Neuronal stem cell (in vitro differentiated cells): ENCODE measurements at regions not wholly inside any gene's neighbourhood (a gene's known extent, or its start where the extent isn't known, plus 50 kb on each side); places are given as distances from the start of the nearest gene placed in this dataset.
A peak's percentile ranks its signal among the peaks of the same experiment; 100 is the strongest.

Experiments used
- DNase-seq: peaks from one replicate; pipeline ENCODE4 v3.0.0-alpha.2; 2013; ENCODE audit warnings: low spot score
- H2AFZ ChIP-seq: one replicate; pipeline ENCODE4 v1.6.1; 2013; ENCODE audit warnings: mild to moderate bottlenecking, low read length, inconsistent platforms
- H2AK5ac ChIP-seq: 2 replicates; pipeline ENCODE4 v1.6.1; 2013; ENCODE audit warnings: low read depth, mild to moderate bottlenecking, inconsistent platforms, low read length, moderate library complexity, mixed read lengths
- H2BK120ac ChIP-seq: 2 replicates; pipeline ENCODE4 v1.6.1; 2013; ENCODE audit warnings: low read depth, mild to moderate bottlenecking, inconsistent platforms, low read length, moderate library complexity, mixed read lengths
- H2BK12ac ChIP-seq: one replicate; pipeline ENCODE4 v1.6.1; 2013; ENCODE audit warnings: low read length, inconsistent platforms
- H2BK15ac ChIP-seq: 2 replicates; pipeline ENCODE4 v1.6.1; 2013; ENCODE audit warnings: mild to moderate bottlenecking, low read length, inconsistent platforms, mixed read lengths
- H2BK5ac ChIP-seq: one replicate; pipeline ENCODE4 v1.6.1; 2013; ENCODE audit warnings: inconsistent platforms, mild to moderate bottlenecking, low read length, moderate library complexity
- H3K14ac ChIP-seq: one replicate; pipeline ENCODE4 v1.6.1; 2013; ENCODE audit warnings: low read length, inconsistent platforms
- H3K18ac ChIP-seq: 2 replicates; pipeline ENCODE4 v1.6.1; 2013; ENCODE audit warnings: low read length, inconsistent platforms
- H3K23ac ChIP-seq: 2 replicates; pipeline ENCODE4 v1.6.1; 2013; ENCODE audit warnings: low read depth, mild to moderate bottlenecking, mixed read lengths, low read length, inconsistent platforms; ENCODE audit not compliant: poor library complexity
- H3K27ac ChIP-seq: replicated peaks from 3 replicates; pipeline ENCODE4 v1.5.1; 2013; ENCODE audit warnings: low read length, inconsistent platforms
- H3K27me3 ChIP-seq, 3 experiments: 2 replicates each; pipeline ENCODE4 v1.6.1; 2013; ENCODE audit warnings: low read length in 3 of 3, mild to moderate bottlenecking in 2 of 3, inconsistent platforms in 1 of 3, low read depth in 1 of 3, mixed read lengths in 1 of 3, moderate library complexity in 1 of 3; ENCODE audit not compliant: control insufficient read depth in 3 of 3, insufficient read depth in 3 of 3
- H3K36me3 ChIP-seq, 2 donors: replicated peaks in 1 of 2; 2 replicates each; pipeline ENCODE4 v1.6.1; 2013; ENCODE audit warnings: low read length in 2 of 2; ENCODE audit not compliant: control insufficient read depth in 2 of 2, insufficient read depth in 2 of 2
- H3K4ac ChIP-seq: 2 replicates; pipeline ENCODE4 v1.6.1; 2013; ENCODE audit warnings: inconsistent platforms, mild to moderate bottlenecking, low read length, moderate library complexity
- H3K4me1 ChIP-seq, 2 donors: 1 replicate in 1 of 2; 2 replicates in 1 of 2; pipeline ENCODE4 v1.6.1; 2013; ENCODE audit warnings: low read length in 2 of 2, low read depth in 1 of 2; ENCODE audit not compliant: control insufficient read depth in 2 of 2, insufficient read depth in 1 of 2
- H3K4me2 ChIP-seq: one replicate; pipeline ENCODE4 v1.6.1; 2013; ENCODE audit warnings: mild to moderate bottlenecking, low read length, inconsistent platforms; ENCODE audit not compliant: insufficient read depth, poor library complexity, severe bottlenecking
- H3K4me3 ChIP-seq, 2 donors: 2 replicates each; pipeline ENCODE4 v1.5.1; 2013; ENCODE audit warnings: low read length in 2 of 2, mild to moderate bottlenecking in 2 of 2, inconsistent platforms in 1 of 2, moderate library complexity in 1 of 2
- H3K79me1 ChIP-seq: one replicate; pipeline ENCODE4 v1.6.1; 2013; ENCODE audit warnings: low read depth, mild to moderate bottlenecking, inconsistent platforms, low read length, moderate library complexity
- H3K9ac ChIP-seq: one replicate; pipeline ENCODE4 v1.6.1; 2013; ENCODE audit warnings: mild to moderate bottlenecking, low read depth, low read length, inconsistent platforms; ENCODE audit not compliant: poor library complexity
- H3K9me3 ChIP-seq, 2 donors: replicated peaks in 1 of 2; 2 replicates each; pipeline versions ENCODE3 to v1.6.1; 2013; ENCODE audit warnings: low read length in 2 of 2, mild to moderate bottlenecking in 2 of 2, inconsistent platforms in 1 of 2, low read depth in 1 of 2, mixed read lengths in 1 of 2, moderate library complexity in 1 of 2; ENCODE audit not compliant: control insufficient read depth in 2 of 2, insufficient read depth in 1 of 2
- H4K8ac ChIP-seq: one replicate; pipeline ENCODE4 v1.6.1; 2013; ENCODE audit warnings: low read depth, mild to moderate bottlenecking, inconsistent platforms, low read length, moderate library complexity
- H4K91ac ChIP-seq: one replicate; pipeline ENCODE4 v1.6.1; 2013; ENCODE audit warnings: low read length, low read depth, mild to moderate bottlenecking, inconsistent platforms; ENCODE audit not compliant: poor library complexity
- WGBS, 2 donors: extraction: QIAGEN DNeasy Blood & Tissue Kit; methylation state at CpG; one replicate each; pipeline ENCODE4 v1.1.7; 2013; ENCODE audit warnings: missing lambda C conversion rate in 2 of 2, mixed read lengths in 1 of 2; ENCODE audit not compliant: insufficient read length in 2 of 2, insufficient replicate concordance in 1 of 2; ENCODE audit errors: extremely low coverage in 2 of 2; 5-methylcytosine and 5-hydroxymethylcytosine counted together

- no CpG with 5 or more reads among the region's 3 CpGs for WGBS, 2 donors
- Histone ChIP-seq H3K9ac (no peak overlapping the region), H3K4me2 (no peak overlapping the region)
These were observed 1100.2 kb downstream of the CBLN2 start for GRCh38 chr18:71443706-71444480.

GRCh38 chr18:71442731-71443141 lies 1101.4 kb downstream of the CBLN2 start:
- H3K9ac ChIP-seq: no peak overlapping the region
- WGBS, 2 donors: no CpG with 5 or more reads among the region's 3 CpGs
- H2BK120ac ChIP-seq: no peak overlapping the region
- no peaks in the 10 kb centered on the region for H3K9me3 ChIP-seq
- no peak for DNase-seq
- H3K4me2 ChIP-seq: no peak overlapping the region
- no peak overlapping the region for H2BK15ac ChIP-seq
- no peaks in the 10 kb centered on the region for H3K36me3 ChIP-seq
- no peak overlapping the region for H3K27ac ChIP-seq
- no peak overlapping the region for H4K91ac ChIP-seq
- H2AK5ac ChIP-seq: no peak overlapping the region
- peaks cover 0 to 7% of the 10 kb centered on the region in 2 donors for H3K4me1 ChIP-seq
- H3K18ac ChIP-seq: no peak overlapping the region
- H3K4me3 ChIP-seq: no peak overlapping the region
- no peak overlapping the region for H3K4ac ChIP-seq
- no peak overlapping the region for H2BK5ac ChIP-seq
- H3K23ac ChIP-seq: no peak overlapping the region
- H3K79me1 ChIP-seq: no peaks in the 10 kb centered on the region
- no peak overlapping the region for H2AFZ ChIP-seq
- no peak overlapping the region for H4K8ac ChIP-seq
- H3K27me3 ChIP-seq: no peaks in the 10 kb centered on the region
- no peak overlapping the region for H3K14ac ChIP-seq
- no peak overlapping the region for H2BK12ac ChIP-seq

More at GRCh38 chr18:71443706-71444480, 1100.2 kb downstream of the CBLN2 start:
- Histone ChIP-seq H2BK15ac (no peak overlapping the region), H2BK120ac (no peak overlapping the region), H4K91ac (no peak overlapping the region), H2BK5ac (no peak overlapping the region), H3K9me3 (no peaks in the 10 kb centered on the region), H3K4ac (no peak overlapping the region), H2AFZ (peak overlapping the region; percentile 30), H3K14ac (no peak overlapping the region), H2AK5ac (no peak overlapping the region), H4K8ac (no peak overlapping the region), H3K79me1 (no peaks in the 10 kb centered on the region), H3K4me1 (peaks cover 0 to 7% of the 10 kb centered on the region in 2 donors), H3K23ac (no peak overlapping the region), H3K27me3 (no peaks in the 10 kb centered on the region), H3K18ac (no peak overlapping the region), H3K27ac (no peak overlapping the region), H3K36me3 (no peaks in the 10 kb centered on the region), H3K4me3 (no peak overlapping the region), H2BK12ac (no peak overlapping the region)
- no peak for DNase-seq

- H3K4ac ChIP-seq: no peak overlapping the region
- H2BK120ac ChIP-seq: no peak overlapping the region
- H2BK5ac ChIP-seq: no peak overlapping the region
- no peaks in the 10 kb centered on the region for H3K27me3 ChIP-seq
- no peaks in the 10 kb centered on the region for H3K9me3 ChIP-seq
- H4K91ac ChIP-seq: no peak overlapping the region
- WGBS, 2 donors: no CpG with 5 or more reads among the region's 4 CpGs
- no peak overlapping the region for H2AK5ac ChIP-seq
- no peak overlapping the region for H2BK15ac ChIP-seq
- no peak overlapping the region for H2AFZ ChIP-seq
- H3K27ac ChIP-seq: no peak overlapping the region
- no peak overlapping the region for H3K23ac ChIP-seq
- H4K8ac ChIP-seq: no peak overlapping the region
- no peak overlapping the region for H2BK12ac ChIP-seq
- no peaks in the 10 kb centered on the region for H3K79me1 ChIP-seq
- no peak for DNase-seq
- H3K18ac ChIP-seq: no peak overlapping the region
- no peak overlapping the region for H3K4me3 ChIP-seq
- H3K36me3 ChIP-seq: no peaks in the 10 kb centered on the region
- no peak overlapping the region for H3K9ac ChIP-seq
- H3K4me1 ChIP-seq: peaks cover 1 to 7% of the 10 kb centered on the region in 2 donors
- H3K14ac ChIP-seq: no peak overlapping the region
- H3K4me2 ChIP-seq: no peak overlapping the region
These were observed 1103.0 kb downstream of the CBLN2 start for GRCh38 chr18:71441156-71441555.

DNA sequence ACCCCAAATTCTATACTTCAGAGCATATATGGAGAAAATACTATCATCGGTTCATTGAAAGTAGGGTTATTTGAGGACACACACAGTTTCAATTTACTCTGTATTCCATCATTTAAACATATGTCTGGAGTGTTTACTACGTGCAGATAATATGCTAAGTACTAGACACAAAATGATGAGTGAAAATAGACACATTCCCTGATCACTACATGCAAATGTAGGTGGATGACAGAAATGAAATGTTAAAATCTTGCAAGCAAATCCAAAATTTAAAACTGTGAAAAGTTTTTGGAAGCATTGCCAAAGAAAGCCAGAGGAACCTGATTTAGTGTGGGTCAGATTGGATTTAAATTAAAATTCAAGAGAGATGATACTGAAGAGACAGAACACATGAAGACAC lies 1106.6 kb downstream of the CBLN2 start:
- no peak overlapping the region for H3K18ac ChIP-seq
- no peaks in the 10 kb centered on the region for H3K27me3 ChIP-seq
- no peak overlapping the region for H3K14ac ChIP-seq
- no peak for DNase-seq
- WGBS, 2 donors: no CpG with 5 or more reads among the region's 2 CpGs
- H3K4me3 ChIP-seq: no peak overlapping the region
- H2BK120ac ChIP-seq: no peak overlapping the region
- no peak overlapping the region for H4K8ac ChIP-seq
- H3K4me2 ChIP-seq: no peak overlapping the region
- H3K23ac ChIP-seq: no peak overlapping the region
- no peak overlapping the region for H4K91ac ChIP-seq
- H2BK12ac ChIP-seq: no peak overlapping the region
- no peaks in the 10 kb centered on the region for H3K9me3 ChIP-seq
- H3K4ac ChIP-seq: no peak overlapping the region
- H3K79me1 ChIP-seq: no peaks in the 10 kb centered on the region
- H3K27ac ChIP-seq: no peak overlapping the region
- H2BK5ac ChIP-seq: no peak overlapping the region
- H3K9ac ChIP-seq: no peak overlapping the region
- H3K4me1 ChIP-seq: peaks cover 0 to 1% of the 10 kb centered on the region in 2 donors
- H2AFZ ChIP-seq: no peak overlapping the region
- no peak overlapping the region for H2AK5ac ChIP-seq
- no peaks in the 10 kb centered on the region for H3K36me3 ChIP-seq
- no peak overlapping the region for H2BK15ac ChIP-seq
